HCT116 (cell line): ENCODE measurements at regions not wholly inside any gene's neighbourhood (a gene's known extent, or its start where the extent isn't known, plus 50 kb on each side); places are given as distances from the start of the nearest gene placed in this dataset.

ENCODE experiments used
- ATAC-seq: fragments of 200-7000 bp; cut with Tn5 transposase; 2 replicates; pipeline ENCODE4 v1.9.1; 2020; ENCODE audit warnings: mild to moderate bottlenecking, moderate library complexity
- BruUV-seq: library from RNA; stranded (reverse); fragments of 400-500 nt; replicated peaks from 2 replicates; lab custom pipeline; 2021; lab: Mats Ljungman, UMichigan
- CTCF ChIA-PET: fragments of 300-600 bp; sonication (Branson Sonifier 250); formaldehyde crosslinking; loops from one replicate; lab custom pipeline; 2021; ENCODE audit warnings: antibody characterized with exemption; lab: Charles Lee
- POLR2A ChIA-PET: fragments of 300-600, 350-600 bp; sonication (Branson Sonifier 250); formaldehyde crosslinking; loops from one replicate; lab custom pipeline; 2021; ENCODE audit warnings: antibody characterized with exemption; lab: Charles Lee
- RAD21 ChIA-PET, 2 experiments: fragments of 300-600 bp; sonication (Branson Sonifier 250); formaldehyde crosslinking; loops; one replicate each; lab custom pipeline; 2023; ENCODE audit warnings: low total read pairs in 2 of 2; ENCODE audit not compliant: uncharacterized antibody in 2 of 2, unreplicated experiment in 2 of 2, low non-redundant PET in 1 of 2; lab: Charles Lee
- DNase-seq: peaks from one replicate; pipeline ENCODE4 v3.0.0-alpha.2; 2010; ENCODE audit warnings: low read depth, low spot score
- H2AFZ ChIP-seq: fragments of 200-600 bp; shearing (Covaris generic), sonication (generic); 2 replicates; pipeline ENCODE4 v1.6.1; 2017; ENCODE audit warnings: low read depth, mixed run types, mixed read lengths, antibody characterized with exemption, low read length; ENCODE audit not compliant: poor library complexity, severe bottlenecking
- H3K27ac ChIP-seq: 2 replicates; pipeline ENCODE4 v1.5.1; 2012; ENCODE audit warnings: low read depth, low read length
- H3K27me3 ChIP-seq: fragments of 200-600 bp; sonication (generic); 2 replicates; pipeline ENCODE4 v1.6.1; 2016; ENCODE audit warnings: mixed run types, low read length, mixed read lengths; ENCODE audit not compliant: insufficient read depth
- H3K36me3 ChIP-seq, 2 experiments: fragments of 200-500 bp in 1 of 2; fragments of 200-600 bp in 1 of 2; sonication (Bioruptor generic) in 1 of 2; sonication (generic) in 1 of 2; 2 replicates each; pipeline versions ENCODE4 v1.5.1 to v1.6.1; 2014 to 2016; ENCODE audit warnings: low read length in 2 of 2, inconsistent platforms in 1 of 2, mixed read lengths in 1 of 2, mixed run types in 1 of 2; ENCODE audit not compliant: insufficient read depth in 2 of 2, control insufficient read depth in 1 of 2
- H3K4me1 ChIP-seq, 2 experiments: fragments of 200-600 bp in 1 of 2; sonication (generic) in 1 of 2; 2 replicates each; pipeline versions ENCODE4 v1.5.1 to v1.6.1; 2012 to 2017; ENCODE audit warnings: low read length in 2 of 2, inconsistent platforms in 1 of 2, mild to moderate bottlenecking in 1 of 2, mixed read lengths in 1 of 2, mixed run types in 1 of 2, moderate library complexity in 1 of 2; ENCODE audit not compliant: insufficient read depth in 2 of 2, control insufficient read depth in 1 of 2
- H3K4me2 ChIP-seq: fragments of 200-600 bp; sonication (generic); 2 replicates; pipeline ENCODE4 v1.6.1; 2017; ENCODE audit warnings: mixed run types, low read length, mixed read lengths
- H3K4me3 ChIP-seq, 2 experiments: fragments of 200-600 bp in 1 of 2; sonication (generic) in 1 of 2; replicated peaks in 1 of 2; 2 replicates each; pipeline ENCODE4 v1.5.1; 2011 to 2016; ENCODE audit warnings: low read length in 2 of 2, control low read depth in 1 of 2, low read depth in 1 of 2, mild to moderate bottlenecking in 1 of 2, mixed read lengths in 1 of 2, mixed run types in 1 of 2
- H3K79me2 ChIP-seq: fragments of 200-600 bp; sonication (generic); 2 replicates; pipeline ENCODE4 v1.6.1; 2017; ENCODE audit warnings: mild to moderate bottlenecking, mixed run types, low read length, moderate library complexity, mixed read lengths; ENCODE audit not compliant: insufficient read depth
- H3K9ac ChIP-seq: fragments of 200-600 bp; sonication (generic); 2 replicates; pipeline ENCODE4 v1.6.1; 2016; ENCODE audit warnings: low read length, mixed read lengths
- H3K9me2 ChIP-seq: fragments of 200-600 bp; sonication (generic), shearing (Covaris generic); 2 replicates; pipeline ENCODE4 v1.6.1; 2017; ENCODE audit warnings: mixed run types, mild to moderate bottlenecking, moderate library complexity; ENCODE audit not compliant: insufficient read depth
- H3K9me3 ChIP-seq, 2 experiments: fragments of 200-500 bp in 1 of 2; fragments of 200-600 bp in 1 of 2; sonication (Bioruptor generic) in 1 of 2; sonication (generic) in 1 of 2; 2 replicates each; pipeline ENCODE4 v1.6.1; 2014 to 2017; ENCODE audit warnings: low read length in 2 of 2, mixed read lengths in 2 of 2, inconsistent platforms in 1 of 2, low read depth in 1 of 2, mild to moderate bottlenecking in 1 of 2, mixed run types in 1 of 2, moderate library complexity in 1 of 2; ENCODE audit not compliant: control insufficient read depth in 1 of 2, insufficient read depth in 1 of 2
- H4K20me1 ChIP-seq: fragments of 200-600 bp; sonication (generic), shearing (Covaris generic); 2 replicates; pipeline ENCODE4 v1.6.1; 2017; ENCODE audit warnings: mixed run types, mild to moderate bottlenecking, moderate library complexity; ENCODE audit not compliant: insufficient read depth
- CBX3 ChIP-seq: IDR thresholded peaks from 2 replicates; pipeline ENCODE4 v1.6.1; 2012; ENCODE audit warnings: low read depth
- CEBPB ChIP-seq: IDR thresholded peaks from 2 replicates; pipeline ENCODE4 v1.6.1; 2012; ENCODE audit warnings: low read depth
- EGR1 ChIP-seq: IDR thresholded peaks from 2 replicates; pipeline ENCODE4 v1.6.1; 2012; ENCODE audit warnings: low read depth
- FOSL1 ChIP-seq: IDR thresholded peaks from 2 replicates; pipeline ENCODE4 v1.6.1; 2012; ENCODE audit warnings: low read depth
- JUND ChIP-seq: IDR thresholded peaks from 2 replicates; pipeline ENCODE4 v1.6.1; 2012
- POLR2A ChIP-seq: IDR thresholded peaks from 2 replicates; pipeline ENCODE4 v1.7.0; 2011; ENCODE audit warnings: borderline replicate concordance; ENCODE audit not compliant: insufficient read depth, insufficient read length; ENCODE audit errors: extremely low read depth
- POLR2AphosphoS5 ChIP-seq: IDR thresholded peaks from 2 replicates; pipeline ENCODE4 v1.6.1; 2011; ENCODE audit warnings: mild to moderate bottlenecking, low read depth, low read length, moderate library complexity
- RAD21 ChIP-seq: IDR thresholded peaks from 2 replicates; pipeline ENCODE4 v1.6.1; 2012; ENCODE audit warnings: low read depth, mild to moderate bottlenecking
- SIN3A ChIP-seq: IDR thresholded peaks from 2 replicates; pipeline ENCODE4 v1.6.1; 2012; ENCODE audit warnings: low read depth
- SP1 ChIP-seq: IDR thresholded peaks from 2 replicates; pipeline ENCODE4 v1.6.1; 2012; ENCODE audit warnings: low read depth
- SRF ChIP-seq: IDR thresholded peaks from 2 replicates; pipeline ENCODE4 v1.6.1; 2012; ENCODE audit warnings: low read depth
- TCF7L2 ChIP-seq: IDR thresholded peaks from 2 replicates; pipeline ENCODE4 v1.7.0; 2011; ENCODE audit warnings: borderline replicate concordance, inconsistent platforms; ENCODE audit not compliant: insufficient read depth, insufficient read length; ENCODE audit errors: extremely low read depth
- YY1 ChIP-seq: IDR thresholded peaks from 2 replicates; pipeline ENCODE4 v1.6.1; 2011; ENCODE audit warnings: low read length, low read depth, moderate library complexity, mild to moderate bottlenecking; ENCODE audit not compliant: insufficient replicate concordance; ENCODE audit errors: extremely low read depth
- ZFX ChIP-seq: fragments of 450-650 bp; IDR thresholded peaks from 2 replicates; pipeline ENCODE4 v1.6.1; 2017
- intact Hi-C: fragments of 100-400 bp; cut with micrococcal nuclease; formaldehyde crosslinking; loops from 2 replicates; pipeline ENCODE4 v1.10.0; 2022
- TF ChIP-seq, protein P1 (sequence below): IDR thresholded peaks from 2 replicates; pipeline ENCODE4 v1.6.1; 2011; ENCODE audit warnings: mild to moderate bottlenecking, low read length, moderate library complexity; ENCODE audit not compliant: insufficient replicate concordance; ENCODE audit errors: extremely low read depth
- TF ChIP-seq, protein P2 (sequence below), 3 experiments: fragments of 200-600 bp in 1 of 3; sonication (generic) in 1 of 3; IDR thresholded peaks in 2 of 3; conservative IDR thresholded peaks in 1 of 3; 2 replicates each; pipeline ENCODE4 v1.5.1; 2012 to 2017; ENCODE audit warnings: low read depth in 2 of 3, low read length in 2 of 3, antibody characterized with exemption in 1 of 3, borderline replicate concordance in 1 of 3, control low read depth in 1 of 3, mild to moderate bottlenecking in 1 of 3, mixed read lengths in 1 of 3, mixed run types in 1 of 3, moderate library complexity in 1 of 3; ENCODE audit not compliant: insufficient read depth in 1 of 3
- TF ChIP-seq, protein P3 (sequence below): IDR thresholded peaks from 2 replicates; pipeline ENCODE4 v1.6.1; 2012

DNA sequence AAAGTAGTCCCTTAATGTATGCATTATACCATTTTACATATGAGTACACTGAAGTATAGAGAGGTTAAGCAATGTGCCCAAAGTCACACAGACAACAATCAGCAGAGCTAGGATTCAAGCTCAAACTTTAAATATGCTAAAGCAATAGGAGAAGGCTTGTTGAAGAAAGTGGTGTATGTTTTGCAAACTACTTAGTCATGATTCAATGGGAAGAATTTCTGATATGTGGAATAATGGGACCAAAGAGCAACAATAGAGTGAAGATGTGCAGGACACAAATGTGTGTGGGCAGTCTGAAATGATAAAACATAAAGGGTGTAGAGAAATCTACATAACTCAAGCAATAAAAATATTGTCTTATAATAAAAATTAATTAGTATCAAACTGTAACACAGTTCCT lies 109.0 kb upstream of the ARSJ start:
- POLR2A ChIA-PET: no interaction called here

DNA sequence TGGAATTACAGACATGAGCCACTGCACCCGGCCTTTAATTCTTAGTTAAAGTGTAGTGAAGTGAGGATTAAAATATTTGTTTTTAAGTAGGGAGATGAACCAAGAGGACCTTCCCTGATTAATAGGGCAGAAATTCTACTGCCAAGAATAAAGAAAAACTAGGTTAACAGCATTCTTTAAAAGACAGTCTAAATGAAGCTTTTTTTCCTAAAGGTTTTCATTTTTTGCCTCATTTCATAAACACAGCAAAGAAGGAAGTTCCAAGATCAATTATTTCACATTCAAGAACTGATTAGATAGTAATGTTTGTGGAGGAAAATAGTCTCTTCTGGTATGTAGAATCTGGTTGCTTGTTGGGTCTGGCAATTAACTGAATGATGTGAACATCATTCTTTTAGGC lies 112.1 kb upstream of the ARSJ start:
- ChIA-PET POLR2A (no interaction called here), CTCF (no interaction called here), RAD21 (no interaction called here)
- no peaks in the 10 kb centered on the region for H3K27me3 ChIP-seq
- no peaks in the 10 kb centered on the region for H4K20me1 ChIP-seq
- no peak overlapping the region for H3K27ac ChIP-seq
- no TSS peak for BruUV-seq
- intact Hi-C loops: no loop called here
- peak overlapping the region; percentile 8 for H2AFZ ChIP-seq
- no peaks in the 10 kb centered on the region for H3K9me3 ChIP-seq
- no peaks in the 10 kb centered on the region for H3K36me3 ChIP-seq
- DNase-seq (no peak), ATAC-seq (no peak)
- H3K9ac ChIP-seq: no peak overlapping the region
- H3K4me1 ChIP-seq: no peaks in the 10 kb centered on the region
- H3K4me2 ChIP-seq: no peak overlapping the region
- no peaks in the 10 kb centered on the region for H3K9me2 ChIP-seq
- no peaks in the 10 kb centered on the region for H3K79me2 ChIP-seq
- H3K4me3 ChIP-seq: no peak overlapping the region
- TF ChIP-seq SRF (no peak), EGR1 (no peak), YY1 (no peak), SP1 (no peak), TCF7L2 (no peak), JUND (no peak), FOSL1 (no peak), POLR2AphosphoS5 (no peak), POLR2A (no peak), CBX3 (no peak), SIN3A (no peak), ZFX (no peak), RAD21 (no peak), CEBPB (no peak)
- TF ChIP-seq, protein P1, sequence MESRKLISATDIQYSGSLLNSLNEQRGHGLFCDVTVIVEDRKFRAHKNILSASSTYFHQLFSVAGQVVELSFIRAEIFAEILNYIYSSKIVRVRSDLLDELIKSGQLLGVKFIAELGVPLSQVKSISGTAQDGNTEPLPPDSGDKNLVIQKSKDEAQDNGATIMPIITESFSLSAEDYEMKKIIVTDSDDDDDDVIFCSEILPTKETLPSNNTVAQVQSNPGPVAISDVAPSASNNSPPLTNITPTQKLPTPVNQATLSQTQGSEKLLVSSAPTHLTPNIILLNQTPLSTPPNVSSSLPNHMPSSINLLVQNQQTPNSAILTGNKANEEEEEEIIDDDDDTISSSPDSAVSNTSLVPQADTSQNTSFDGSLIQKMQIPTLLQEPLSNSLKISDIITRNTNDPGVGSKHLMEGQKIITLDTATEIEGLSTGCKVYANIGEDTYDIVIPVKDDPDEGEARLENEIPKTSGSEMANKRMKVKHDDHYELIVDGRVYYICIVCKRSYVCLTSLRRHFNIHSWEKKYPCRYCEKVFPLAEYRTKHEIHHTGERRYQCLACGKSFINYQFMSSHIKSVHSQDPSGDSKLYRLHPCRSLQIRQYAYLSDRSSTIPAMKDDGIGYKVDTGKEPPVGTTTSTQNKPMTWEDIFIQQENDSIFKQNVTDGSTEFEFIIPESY: no peak
- TF ChIP-seq, protein P2, sequence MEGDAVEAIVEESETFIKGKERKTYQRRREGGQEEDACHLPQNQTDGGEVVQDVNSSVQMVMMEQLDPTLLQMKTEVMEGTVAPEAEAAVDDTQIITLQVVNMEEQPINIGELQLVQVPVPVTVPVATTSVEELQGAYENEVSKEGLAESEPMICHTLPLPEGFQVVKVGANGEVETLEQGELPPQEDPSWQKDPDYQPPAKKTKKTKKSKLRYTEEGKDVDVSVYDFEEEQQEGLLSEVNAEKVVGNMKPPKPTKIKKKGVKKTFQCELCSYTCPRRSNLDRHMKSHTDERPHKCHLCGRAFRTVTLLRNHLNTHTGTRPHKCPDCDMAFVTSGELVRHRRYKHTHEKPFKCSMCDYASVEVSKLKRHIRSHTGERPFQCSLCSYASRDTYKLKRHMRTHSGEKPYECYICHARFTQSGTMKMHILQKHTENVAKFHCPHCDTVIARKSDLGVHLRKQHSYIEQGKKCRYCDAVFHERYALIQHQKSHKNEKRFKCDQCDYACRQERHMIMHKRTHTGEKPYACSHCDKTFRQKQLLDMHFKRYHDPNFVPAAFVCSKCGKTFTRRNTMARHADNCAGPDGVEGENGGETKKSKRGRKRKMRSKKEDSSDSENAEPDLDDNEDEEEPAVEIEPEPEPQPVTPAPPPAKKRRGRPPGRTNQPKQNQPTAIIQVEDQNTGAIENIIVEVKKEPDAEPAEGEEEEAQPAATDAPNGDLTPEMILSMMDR (IDR thresholded peaks at IDR 0.05 in 2 of 3, conservative IDR thresholded peaks at IDR 0.05 in 1 of 3; ENCODE audit: borderline replicate concordance in 1 of 3, insufficient read depth in 1 of 3, low read depth in 2 of 3, low read length in 2 of 3): no peak
- TF ChIP-seq, protein P3, sequence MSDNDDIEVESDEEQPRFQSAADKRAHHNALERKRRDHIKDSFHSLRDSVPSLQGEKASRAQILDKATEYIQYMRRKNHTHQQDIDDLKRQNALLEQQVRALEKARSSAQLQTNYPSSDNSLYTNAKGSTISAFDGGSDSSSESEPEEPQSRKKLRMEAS: no peak

More for the DNA sequence above, 109.0 kb upstream of the ARSJ start:
- Histone ChIP-seq H4K20me1 (no peaks in the 10 kb centered on the region), H2AFZ (no peak overlapping the region), H3K36me3 (no peaks in the 10 kb centered on the region), H3K9ac (no peak overlapping the region), H3K4me1 (no peaks in the 10 kb centered on the region), H3K9me3 (no peaks in the 10 kb centered on the region), H3K9me2 (no peaks in the 10 kb centered on the region), H3K4me3 (no peak overlapping the region), H3K27me3 (no peaks in the 10 kb centered on the region), H3K27ac (no peak overlapping the region), H3K79me2 (no peaks in the 10 kb centered on the region), H3K4me2 (no peak overlapping the region)
- RAD21 ChIA-PET: no interaction called here
- intact Hi-C loops: no loop called here
- ATAC-seq (no peak), DNase-seq (no peak)
- no TSS peak for BruUV-seq
- CTCF ChIA-PET: no interaction called here
- TF ChIP-seq SRF: no peak
- TF ChIP-seq, all 23 proteins: peak for 0
